ENCODE measurements at regions not wholly inside any gene's neighbourhood (a gene's known extent, or its start where the extent isn't known, plus 50 kb on each side); places are given as distances from the start of the nearest gene placed in this dataset.

DNA sequence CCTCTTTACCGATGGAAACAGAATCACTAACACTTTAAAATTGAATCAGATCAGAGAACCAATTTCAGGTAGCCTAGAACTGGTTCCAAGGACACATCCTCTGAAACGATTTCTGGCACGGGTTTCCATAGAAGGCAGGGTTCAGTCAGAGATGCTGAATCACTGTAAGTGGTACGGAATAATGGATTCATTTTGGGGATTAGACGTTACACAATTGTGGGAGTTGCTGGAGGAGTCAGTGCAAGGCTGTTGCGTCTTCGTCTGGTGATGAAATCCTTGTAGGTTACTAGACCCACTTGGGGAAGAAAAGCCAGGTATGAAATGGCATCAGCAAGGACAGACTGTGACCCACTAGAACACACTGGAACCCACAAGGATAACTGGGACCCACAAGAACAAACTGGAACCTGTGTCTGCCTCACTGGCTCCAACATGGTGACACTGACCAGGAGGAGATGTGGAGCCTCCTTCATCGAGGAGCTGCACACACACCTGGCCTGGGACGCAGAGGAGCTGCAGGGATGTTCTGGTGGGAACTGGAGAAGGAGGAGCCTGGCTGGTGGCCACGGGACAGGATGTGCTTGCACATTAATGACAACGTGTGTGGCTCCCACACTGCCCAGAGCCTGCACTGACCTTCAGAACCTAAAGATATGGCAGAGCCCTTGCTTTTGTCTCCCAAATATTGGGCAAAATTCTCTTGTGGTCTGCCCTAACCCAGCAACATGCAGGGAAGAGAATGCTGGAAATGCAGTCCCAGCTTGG is 105.1 kb downstream of the TRAPPC11 start:
- Histone ChIP-seq H3K9me2 (replicated peaks; ENCODE audit: low read depth, low read length) (no peaks in the 10 kb centered on the region), H4K20me1 (ENCODE audit: insufficient read depth, low read length, poor library complexity, severe bottlenecking) (no peaks in the 10 kb centered on the region), H2AFZ (ENCODE audit: low read length) (no peak overlapping the region), H3K4me2 (ENCODE audit: low read depth, low read length, poor library complexity, severe bottlenecking) (no peak overlapping the region), H3K79me2 (ENCODE audit: insufficient read depth, low read length) (no peaks in the 10 kb centered on the region), H3K4me3 (ENCODE audit: low read length, poor library complexity, severe bottlenecking) (no peak overlapping the region), H3F3A (ENCODE audit: low read depth) (no peaks in the 10 kb centered on the region), H3K27me3 (ENCODE audit: insufficient read depth, low read length, poor library complexity, severe bottlenecking) (no peaks in the 10 kb centered on the region), H3K9ac (ENCODE audit: low read depth, low read length, poor library complexity, severe bottlenecking) (no peak overlapping the region), H3K36me3 (ENCODE audit: insufficient read depth, low read length) (no peaks in the 10 kb centered on the region), H3K9me3 (ENCODE audit: insufficient read depth, low read depth, low read length) (no peaks in the 10 kb centered on the region), H3K4me1 (ENCODE audit: insufficient read depth, low read length, poor library complexity, severe bottlenecking) (no peaks in the 10 kb centered on the region)
- TF ChIP-seq EZH2phosphoT487 (IDR thresholded peaks at IDR 0.05; ENCODE audit: borderline replicate concordance), result no peak
- TF ChIP-seq, protein P1, sequence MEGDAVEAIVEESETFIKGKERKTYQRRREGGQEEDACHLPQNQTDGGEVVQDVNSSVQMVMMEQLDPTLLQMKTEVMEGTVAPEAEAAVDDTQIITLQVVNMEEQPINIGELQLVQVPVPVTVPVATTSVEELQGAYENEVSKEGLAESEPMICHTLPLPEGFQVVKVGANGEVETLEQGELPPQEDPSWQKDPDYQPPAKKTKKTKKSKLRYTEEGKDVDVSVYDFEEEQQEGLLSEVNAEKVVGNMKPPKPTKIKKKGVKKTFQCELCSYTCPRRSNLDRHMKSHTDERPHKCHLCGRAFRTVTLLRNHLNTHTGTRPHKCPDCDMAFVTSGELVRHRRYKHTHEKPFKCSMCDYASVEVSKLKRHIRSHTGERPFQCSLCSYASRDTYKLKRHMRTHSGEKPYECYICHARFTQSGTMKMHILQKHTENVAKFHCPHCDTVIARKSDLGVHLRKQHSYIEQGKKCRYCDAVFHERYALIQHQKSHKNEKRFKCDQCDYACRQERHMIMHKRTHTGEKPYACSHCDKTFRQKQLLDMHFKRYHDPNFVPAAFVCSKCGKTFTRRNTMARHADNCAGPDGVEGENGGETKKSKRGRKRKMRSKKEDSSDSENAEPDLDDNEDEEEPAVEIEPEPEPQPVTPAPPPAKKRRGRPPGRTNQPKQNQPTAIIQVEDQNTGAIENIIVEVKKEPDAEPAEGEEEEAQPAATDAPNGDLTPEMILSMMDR (conservative IDR thresholded peaks at IDR 0.05; ENCODE audit: low read length), result no peak

- Histone ChIP-seq H3K4me1 (ENCODE audit: insufficient read depth, low read length, poor library complexity, severe bottlenecking) (no peaks in the 10 kb centered on the region), H3K9me3 (ENCODE audit: insufficient read depth, low read depth, low read length) (no peaks in the 10 kb centered on the region), H3K4me2 (ENCODE audit: low read depth, low read length, poor library complexity, severe bottlenecking) (no peak overlapping the region), H3K9ac (ENCODE audit: low read depth, low read length, poor library complexity, severe bottlenecking) (no peak overlapping the region), H3K9me2 (replicated peaks; ENCODE audit: low read depth, low read length) (no peaks in the 10 kb centered on the region), H3K27me3 (ENCODE audit: insufficient read depth, low read length, poor library complexity, severe bottlenecking) (no peaks in the 10 kb centered on the region), H3K79me2 (ENCODE audit: insufficient read depth, low read length) (no peaks in the 10 kb centered on the region), H3K36me3 (ENCODE audit: insufficient read depth, low read length) (no peaks in the 10 kb centered on the region), H3F3A (ENCODE audit: low read depth) (no peaks in the 10 kb centered on the region), H2AFZ (ENCODE audit: low read length) (no peak overlapping the region), H4K20me1 (ENCODE audit: insufficient read depth, low read length, poor library complexity, severe bottlenecking) (no peaks in the 10 kb centered on the region), H3K4me3 (ENCODE audit: low read length, poor library complexity, severe bottlenecking) (no peak overlapping the region)
- no peak for TF ChIP-seq EZH2phosphoT487 (IDR thresholded peaks at IDR 0.05; ENCODE audit: borderline replicate concordance)
- TF ChIP-seq, protein P1 (conservative IDR thresholded peaks at IDR 0.05; ENCODE audit: low read length), result no peak
These were observed 106.3 kb downstream of the TRAPPC11 start for GRCh38 chr4:183765251-183765911.

DNA sequence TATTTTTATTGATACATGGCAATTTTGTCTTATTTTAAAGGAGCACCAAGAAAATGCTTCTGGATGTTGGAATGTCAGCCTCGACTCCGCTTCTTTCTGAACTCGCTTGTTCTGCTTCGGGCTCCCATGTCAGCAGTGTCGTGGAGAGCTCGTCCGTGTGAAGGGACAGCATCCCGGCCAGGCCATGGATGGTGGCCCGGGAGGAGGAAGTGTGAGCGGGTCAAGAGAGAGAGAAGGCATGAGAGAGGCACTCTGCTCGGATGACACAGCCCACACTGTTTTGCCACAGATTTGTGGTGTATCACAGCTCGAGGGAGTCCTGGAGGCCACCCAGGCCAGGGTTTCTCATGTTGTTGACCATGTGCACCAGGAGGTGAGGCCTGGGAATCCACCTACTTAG is 107.0 kb downstream of the TRAPPC11 start:
- Histone ChIP-seq H3K4me2 (ENCODE audit: low read depth, low read length, poor library complexity, severe bottlenecking) (no peak overlapping the region), H3K4me1 (ENCODE audit: insufficient read depth, low read length, poor library complexity, severe bottlenecking) (no peaks in the 10 kb centered on the region), H4K20me1 (ENCODE audit: insufficient read depth, low read length, poor library complexity, severe bottlenecking) (no peaks in the 10 kb centered on the region), H3K36me3 (ENCODE audit: insufficient read depth, low read length) (no peaks in the 10 kb centered on the region), H3K27me3 (ENCODE audit: insufficient read depth, low read length, poor library complexity, severe bottlenecking) (no peaks in the 10 kb centered on the region), H3K79me2 (ENCODE audit: insufficient read depth, low read length) (no peaks in the 10 kb centered on the region), H3K9ac (ENCODE audit: low read depth, low read length, poor library complexity, severe bottlenecking) (no peak overlapping the region), H3K4me3 (ENCODE audit: low read length, poor library complexity, severe bottlenecking) (no peak overlapping the region), H3K9me2 (replicated peaks; ENCODE audit: low read depth, low read length) (no peaks in the 10 kb centered on the region), H3K9me3 (ENCODE audit: insufficient read depth, low read depth, low read length) (no peaks in the 10 kb centered on the region), H3F3A (ENCODE audit: low read depth) (no peaks in the 10 kb centered on the region), H2AFZ (ENCODE audit: low read length) (no peak overlapping the region)
- no peak for TF ChIP-seq EZH2phosphoT487 (IDR thresholded peaks at IDR 0.05; ENCODE audit: borderline replicate concordance)
- TF ChIP-seq, protein P1 (conservative IDR thresholded peaks at IDR 0.05; ENCODE audit: low read length), result no peak

Data from Loucy (cell line).